ENCODE measurements at regions not wholly inside any gene's neighbourhood (a gene's known extent, or its start where the extent isn't known, plus 50 kb on each side); places are given as distances from the start of the nearest gene placed in this dataset.

DNA sequence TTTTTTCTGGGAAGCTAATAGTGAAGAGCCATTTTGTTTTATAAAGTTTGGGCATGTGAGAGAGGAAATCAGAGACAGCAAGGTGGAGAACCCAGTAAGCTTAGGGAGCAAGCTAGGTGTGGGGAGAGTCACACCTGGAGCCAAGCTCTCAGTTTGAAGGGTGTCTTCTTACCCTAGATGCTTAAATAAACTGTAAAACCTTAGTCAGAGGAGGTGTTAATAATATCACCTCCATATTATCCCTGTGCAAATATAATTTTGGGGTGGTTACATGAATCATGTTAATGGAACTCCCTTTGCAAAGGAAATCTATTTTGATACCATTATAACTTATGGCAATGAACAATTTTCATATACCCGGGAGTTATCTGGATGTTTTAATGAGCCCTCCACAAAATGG lies 246.2 kb upstream of the PLET1 start:
- Histone ChIP-seq H3K4me2 (ENCODE audit: low read length) (no peak overlapping the region), H3K79me2 (ENCODE audit: insufficient read depth, low read length) (no peaks in the 10 kb centered on the region), H3K9me2 (ENCODE audit: insufficient read depth) (no peaks in the 10 kb centered on the region), H4K20me1 (ENCODE audit: insufficient read depth) (no peaks in the 10 kb centered on the region), H3K4me3 (replicated peaks in 1 of 2; ENCODE audit: low read depth in 1 of 2, low read length in 2 of 2) (no peak overlapping the region), H3K9ac (ENCODE audit: low read length) (no peak overlapping the region), H3K27me3 (ENCODE audit: insufficient read depth, low read length) (peaks cover 47% of the 10 kb centered on the region), H3K36me3 (ENCODE audit: control insufficient read depth in 1 of 2, insufficient read depth in 2 of 2, low read length in 2 of 2) (no peaks in the 10 kb centered on the region), H3K27ac (ENCODE audit: low read depth, low read length) (no peak overlapping the region), H2AFZ (ENCODE audit: low read depth, low read length, poor library complexity, severe bottlenecking) (no peak overlapping the region), H3K4me1 (ENCODE audit: control insufficient read depth in 1 of 2, insufficient read depth in 2 of 2, low read length in 2 of 2) (no peaks in the 10 kb centered on the region), H3K9me3 (ENCODE audit: control insufficient read depth in 1 of 2, insufficient read depth in 1 of 2, low read depth in 1 of 2, low read length in 2 of 2) (no peaks in the 10 kb centered on the region)
- TF ChIP-seq ELF1 (IDR thresholded peaks at IDR 0.05; ENCODE audit: borderline replicate concordance, low read depth) (no peak), SRF (IDR thresholded peaks at IDR 0.05; ENCODE audit: low read depth) (no peak), EGR1 (IDR thresholded peaks at IDR 0.05; ENCODE audit: low read depth) (no peak)
- TF ChIP-seq, protein P1, sequence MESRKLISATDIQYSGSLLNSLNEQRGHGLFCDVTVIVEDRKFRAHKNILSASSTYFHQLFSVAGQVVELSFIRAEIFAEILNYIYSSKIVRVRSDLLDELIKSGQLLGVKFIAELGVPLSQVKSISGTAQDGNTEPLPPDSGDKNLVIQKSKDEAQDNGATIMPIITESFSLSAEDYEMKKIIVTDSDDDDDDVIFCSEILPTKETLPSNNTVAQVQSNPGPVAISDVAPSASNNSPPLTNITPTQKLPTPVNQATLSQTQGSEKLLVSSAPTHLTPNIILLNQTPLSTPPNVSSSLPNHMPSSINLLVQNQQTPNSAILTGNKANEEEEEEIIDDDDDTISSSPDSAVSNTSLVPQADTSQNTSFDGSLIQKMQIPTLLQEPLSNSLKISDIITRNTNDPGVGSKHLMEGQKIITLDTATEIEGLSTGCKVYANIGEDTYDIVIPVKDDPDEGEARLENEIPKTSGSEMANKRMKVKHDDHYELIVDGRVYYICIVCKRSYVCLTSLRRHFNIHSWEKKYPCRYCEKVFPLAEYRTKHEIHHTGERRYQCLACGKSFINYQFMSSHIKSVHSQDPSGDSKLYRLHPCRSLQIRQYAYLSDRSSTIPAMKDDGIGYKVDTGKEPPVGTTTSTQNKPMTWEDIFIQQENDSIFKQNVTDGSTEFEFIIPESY (IDR thresholded peaks at IDR 0.05; ENCODE audit: extremely low read depth, insufficient replicate concordance, low read length), result no peak
- ChIA-PET CTCF (no interaction called here), RAD21 (ENCODE audit: low non-redundant PET in 1 of 2, low total read pairs in 2 of 2, uncharacterized antibody in 2 of 2, unreplicated experiment in 2 of 2) (no interaction called here), POLR2A (no interaction called here)
- BruUV-seq (replicated peaks), result no TSS peak
- intact Hi-C loops (cut with micrococcal nuclease), result no loop called here
- DNase-seq (ENCODE audit: low read depth, low spot score) (no peak), ATAC-seq (no peak)

DNA sequence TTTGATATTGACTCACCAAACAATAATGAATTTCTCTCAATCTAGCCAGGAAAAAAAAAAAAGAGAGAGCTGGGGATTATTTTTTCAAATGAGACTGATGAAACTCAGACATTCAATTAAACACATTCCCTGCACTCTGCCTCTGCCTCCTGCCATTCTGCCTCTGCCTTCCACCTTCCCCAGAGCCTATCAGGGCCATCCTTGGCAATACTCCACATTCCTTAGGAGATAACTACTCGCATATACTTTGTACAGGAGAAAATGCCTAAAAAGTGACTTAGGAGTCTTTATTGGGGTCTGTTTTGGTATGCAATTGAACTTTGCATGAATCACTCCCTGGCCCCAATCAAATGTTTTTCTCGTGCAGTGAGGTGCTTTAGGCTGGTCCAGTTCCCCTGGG lies 246.6 kb upstream of the PLET1 start:
- no TSS peak for BruUV-seq (replicated peaks)
- Histone ChIP-seq H3K4me1 (ENCODE audit: control insufficient read depth in 1 of 2, insufficient read depth in 2 of 2, low read length in 2 of 2) (no peaks in the 10 kb centered on the region), H4K20me1 (ENCODE audit: insufficient read depth) (no peaks in the 10 kb centered on the region), H3K27me3 (ENCODE audit: insufficient read depth, low read length) (peaks cover 46% of the 10 kb centered on the region), H3K9ac (ENCODE audit: low read length) (no peak overlapping the region), H3K36me3 (ENCODE audit: control insufficient read depth in 1 of 2, insufficient read depth in 2 of 2, low read length in 2 of 2) (no peaks in the 10 kb centered on the region), H3K9me2 (ENCODE audit: insufficient read depth) (no peaks in the 10 kb centered on the region), H3K79me2 (ENCODE audit: insufficient read depth, low read length) (no peaks in the 10 kb centered on the region), H3K4me3 (replicated peaks in 1 of 2; ENCODE audit: low read depth in 1 of 2, low read length in 2 of 2) (no peak overlapping the region), H3K4me2 (ENCODE audit: low read length) (no peak overlapping the region), H2AFZ (ENCODE audit: low read depth, low read length, poor library complexity, severe bottlenecking) (no peak overlapping the region), H3K27ac (ENCODE audit: low read depth, low read length) (no peak overlapping the region), H3K9me3 (ENCODE audit: control insufficient read depth in 1 of 2, insufficient read depth in 1 of 2, low read depth in 1 of 2, low read length in 2 of 2) (no peaks in the 10 kb centered on the region)
- DNase-seq (ENCODE audit: low read depth, low spot score) (no peak), ATAC-seq (no peak)
- intact Hi-C loops (cut with micrococcal nuclease), result no loop called here
- TF ChIP-seq, protein P2, sequence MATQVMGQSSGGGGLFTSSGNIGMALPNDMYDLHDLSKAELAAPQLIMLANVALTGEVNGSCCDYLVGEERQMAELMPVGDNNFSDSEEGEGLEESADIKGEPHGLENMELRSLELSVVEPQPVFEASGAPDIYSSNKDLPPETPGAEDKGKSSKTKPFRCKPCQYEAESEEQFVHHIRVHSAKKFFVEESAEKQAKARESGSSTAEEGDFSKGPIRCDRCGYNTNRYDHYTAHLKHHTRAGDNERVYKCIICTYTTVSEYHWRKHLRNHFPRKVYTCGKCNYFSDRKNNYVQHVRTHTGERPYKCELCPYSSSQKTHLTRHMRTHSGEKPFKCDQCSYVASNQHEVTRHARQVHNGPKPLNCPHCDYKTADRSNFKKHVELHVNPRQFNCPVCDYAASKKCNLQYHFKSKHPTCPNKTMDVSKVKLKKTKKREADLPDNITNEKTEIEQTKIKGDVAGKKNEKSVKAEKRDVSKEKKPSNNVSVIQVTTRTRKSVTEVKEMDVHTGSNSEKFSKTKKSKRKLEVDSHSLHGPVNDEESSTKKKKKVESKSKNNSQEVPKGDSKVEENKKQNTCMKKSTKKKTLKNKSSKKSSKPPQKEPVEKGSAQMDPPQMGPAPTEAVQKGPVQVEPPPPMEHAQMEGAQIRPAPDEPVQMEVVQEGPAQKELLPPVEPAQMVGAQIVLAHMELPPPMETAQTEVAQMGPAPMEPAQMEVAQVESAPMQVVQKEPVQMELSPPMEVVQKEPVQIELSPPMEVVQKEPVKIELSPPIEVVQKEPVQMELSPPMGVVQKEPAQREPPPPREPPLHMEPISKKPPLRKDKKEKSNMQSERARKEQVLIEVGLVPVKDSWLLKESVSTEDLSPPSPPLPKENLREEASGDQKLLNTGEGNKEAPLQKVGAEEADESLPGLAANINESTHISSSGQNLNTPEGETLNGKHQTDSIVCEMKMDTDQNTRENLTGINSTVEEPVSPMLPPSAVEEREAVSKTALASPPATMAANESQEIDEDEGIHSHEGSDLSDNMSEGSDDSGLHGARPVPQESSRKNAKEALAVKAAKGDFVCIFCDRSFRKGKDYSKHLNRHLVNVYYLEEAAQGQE (IDR thresholded peaks at IDR 0.05; ENCODE audit: low read depth), result no peak
- RAD21 ChIA-PET (ENCODE audit: low non-redundant PET in 1 of 2, low total read pairs in 2 of 2, uncharacterized antibody in 2 of 2, unreplicated experiment in 2 of 2), result no interaction called here
- CTCF ChIA-PET, result no interaction called here
- POLR2A ChIA-PET, result no interaction called here

All from HCT116 (cell line).